ENCODE measurements at regions not wholly inside any gene's neighbourhood (a gene's known extent, or its start where the extent isn't known, plus 50 kb on each side); places are given as distances from the start of the nearest gene placed in this dataset.

- no peak for TF ChIP-seq CTCF (IDR thresholded peaks at IDR 0.05)
These were observed 291.9 kb upstream of the IRX1 start for GRCh38 chr5:3303777-3304176.

GRCh38 chr5:3302228-3302627 lies 293.4 kb upstream of the IRX1 start:
- no peak for TF ChIP-seq CTCF (IDR thresholded peaks at IDR 0.05)

GRCh38 chr5:3301306-3301705 lies 294.3 kb upstream of the IRX1 start:
- TF ChIP-seq CTCF (IDR thresholded peaks at IDR 0.05), result no peak

GRCh38 chr5:3300726-3301125 lies 294.9 kb upstream of the IRX1 start:
- TF ChIP-seq CTCF (IDR thresholded peaks at IDR 0.05), result no peak

- TF ChIP-seq CTCF (IDR thresholded peaks at IDR 0.05), result no peak
These were observed 296.2 kb upstream of the IRX1 start for GRCh38 chr5:3299441-3299840.

GRCh38 chr5:3297853-3298252 lies 297.8 kb upstream of the IRX1 start:
- TF ChIP-seq CTCF (IDR thresholded peaks at IDR 0.05), result no peak

- no peak for TF ChIP-seq CTCF (IDR thresholded peaks at IDR 0.05)
These were observed 307.3 kb upstream of the IRX1 start for GRCh38 chr5:3288325-3288724.

GRCh38 chr5:3287516-3287915 lies 308.1 kb upstream of the IRX1 start:
- TF ChIP-seq CTCF (IDR thresholded peaks at IDR 0.05), result no peak

Measured in LNCAP (cell line).